Lung (tissue), 11 donors: ENCODE measurements at regions not wholly inside any gene's neighbourhood (a gene's known extent, or its start where the extent isn't known, plus 50 kb on each side); places are given as distances from the start of the nearest gene placed in this dataset.

Source experiments
- ATAC-seq: fragments of 200-7000 bp; cut with Tn5 transposase; one replicate; pipeline ENCODE4 v1.9.1; 2020; ENCODE audit warnings: moderate number of reproducible peaks; ENCODE audit not compliant: insufficient read depth, low FRiP score
- DNase-seq, 3 donors: peaks; one replicate each; pipeline ENCODE4 v3.0.0-alpha.2; 2013 to 2017
- H3K27ac ChIP-seq, 2 donors: one replicate each; pipeline ENCODE4 v1.5.1; 2013; ENCODE audit warnings: mild to moderate bottlenecking in 2 of 2, moderate library complexity in 2 of 2, control low read depth in 1 of 2, inconsistent platforms in 1 of 2, low read depth in 1 of 2, low read length in 1 of 2
- H3K27me3 ChIP-seq, 3 donors: one replicate each; pipeline ENCODE4 v1.5.1; 2013; ENCODE audit warnings: low read length in 2 of 3; ENCODE audit not compliant: control insufficient read depth in 3 of 3, insufficient read depth in 3 of 3
- H3K36me3 ChIP-seq, 4 donors: one replicate each; pipeline ENCODE4 v1.5.1; 2013; ENCODE audit warnings: low read length in 4 of 4, mild to moderate bottlenecking in 1 of 4, moderate library complexity in 1 of 4; ENCODE audit not compliant: control insufficient read depth in 4 of 4, insufficient read depth in 4 of 4
- H3K4me1 ChIP-seq, 5 donors: one replicate each; pipeline ENCODE4 v1.5.1; 2013; ENCODE audit warnings: low read length in 5 of 5, mild to moderate bottlenecking in 2 of 5, moderate library complexity in 1 of 5; ENCODE audit not compliant: control insufficient read depth in 5 of 5, insufficient read depth in 5 of 5
- H3K4me3 ChIP-seq: one replicate; pipeline ENCODE4 v1.5.1; 2013; ENCODE audit warnings: mild to moderate bottlenecking, control low read depth, moderate library complexity
- H3K9ac ChIP-seq, 2 donors: one replicate each; pipeline ENCODE4 v1.5.1; 2013; ENCODE audit warnings: low read length in 2 of 2, control low read depth in 1 of 2; ENCODE audit not compliant: insufficient read depth in 1 of 2
- H3K9me3 ChIP-seq, 4 donors: one replicate each; pipeline ENCODE4 v1.5.1; 2013; ENCODE audit warnings: low read length in 3 of 4, mild to moderate bottlenecking in 1 of 4, moderate library complexity in 1 of 4; ENCODE audit not compliant: control insufficient read depth in 4 of 4, insufficient read depth in 3 of 4
- CTCF ChIP-seq: IDR thresholded peaks from 2 replicates; pipeline ENCODE4 v1.5.1; 2012; ENCODE audit warnings: mild to moderate bottlenecking; ENCODE audit errors: control extremely low read depth, extremely low read depth
- WGBS, 2 donors: extraction: QIAGEN DNeasy Blood & Tissue Kit; methylation state at CpG; one replicate each; pipeline ENCODE4 v1.1.7; 2013; 5-methylcytosine and 5-hydroxymethylcytosine counted together
- donor health status: control.
- donor health status: control.
- donor health status: Bipolar disorder and iron deficiency.
- donor health status: healthy.
- donor health status: DM: yes; HTN: yes; CAD: no.

DNA sequence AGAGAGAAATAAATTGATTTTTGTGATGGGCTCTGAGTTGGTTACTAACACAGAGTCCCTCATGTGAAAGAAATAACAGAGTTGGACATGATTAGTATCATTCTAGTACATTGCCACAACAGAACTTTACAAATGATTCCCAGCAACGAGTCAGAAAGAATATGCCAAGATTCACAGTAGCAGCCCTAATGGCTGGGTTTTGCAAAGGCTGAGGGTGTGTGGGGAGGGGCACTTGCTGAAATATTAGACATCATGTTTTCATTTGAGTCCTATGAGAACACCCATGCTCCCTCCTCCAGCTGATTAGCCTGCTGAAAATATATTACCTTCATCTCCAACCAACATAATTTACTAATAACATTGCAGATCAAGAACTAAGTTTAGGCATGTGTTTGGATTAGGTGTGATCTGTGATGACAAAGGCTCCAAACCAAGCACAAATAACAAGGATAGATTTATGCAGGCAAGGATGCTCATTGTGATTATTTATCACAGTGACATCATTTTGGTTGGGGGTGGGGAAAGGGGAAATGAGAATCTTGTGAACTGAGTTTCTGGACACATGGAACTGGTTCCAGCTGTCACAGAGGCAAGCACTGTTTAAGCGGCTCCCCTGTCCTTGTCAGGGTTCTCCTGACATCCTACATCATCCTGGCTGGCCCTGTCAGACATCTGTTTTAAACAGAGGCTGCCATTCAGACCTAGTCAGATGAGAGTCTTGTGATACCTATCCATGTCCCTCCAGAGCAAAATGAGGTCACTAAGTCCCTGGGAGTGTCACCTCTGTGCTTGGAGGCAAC, 205.8 kb upstream of the NCKAP5 start:
- 70 to 83% methylated on average over 2 of the region's 2 CpGs for WGBS, 2 donors
- no peak overlapping the region for H3K4me3 ChIP-seq
- H3K9ac ChIP-seq, result peak overlapping the region in 1 of 2 donors; percentile 73
- H3K36me3 ChIP-seq, result no peaks in the 10 kb centered on the region
- no peak for TF ChIP-seq CTCF
- no peaks in the 10 kb centered on the region for H3K27me3 ChIP-seq
- no peaks in the 10 kb centered on the region for H3K9me3 ChIP-seq
- ATAC-seq (no peak), DNase-seq (peak; percentile 31 to 79 (median 69))
- peaks cover 1 to 20% (median 9%) of the 10 kb centered on the region in 5 donors for H3K4me1 ChIP-seq
- peak overlapping the region in 1 of 2 donors; percentile 29 for H3K27ac ChIP-seq

GRCh38 chr2:133774654-133775015, 206.4 kb upstream of the NCKAP5 start:
- ATAC-seq (no peak), DNase-seq (peak; percentile 63 to 84 (median 72))

GRCh38 chr2:133776936-133777573, 208.8 kb upstream of the NCKAP5 start:
- Histone ChIP-seq H3K27ac (no peak overlapping the region), H3K9me3 (no peaks in the 10 kb centered on the region), H3K36me3 (no peaks in the 10 kb centered on the region), H3K27me3 (no peaks in the 10 kb centered on the region), H3K4me3 (no peak overlapping the region), H3K4me1 (peaks cover 1 to 24% (median 8%) of the 10 kb centered on the region in 5 donors), H3K9ac (no peak overlapping the region)
- ATAC-seq, result no peak
- DNase-seq, result no peak
- no peak for TF ChIP-seq CTCF
- WGBS, 2 donors, result 85 to 92% methylated on average over 8 of the region's 8 CpGs

More at GRCh38 chr2:133774654-133775015, 206.4 kb upstream of the NCKAP5 start:
- H3K9me3 ChIP-seq, result no peaks in the 10 kb centered on the region
- 66 to 73% methylated on average over 5 of the region's 5 CpGs for WGBS, 2 donors
- peak overlapping the region in 1 of 2 donors; percentile 73 for H3K9ac ChIP-seq
- TF ChIP-seq CTCF, result no peak
- H3K4me3 ChIP-seq, result no peak overlapping the region
- no peaks in the 10 kb centered on the region for H3K27me3 ChIP-seq
- no peak overlapping the region for H3K27ac ChIP-seq
- H3K36me3 ChIP-seq, result no peaks in the 10 kb centered on the region
- H3K4me1 ChIP-seq, result peaks cover 1 to 20% (median 9%) of the 10 kb centered on the region in 5 donors
